Stimulated activated effector memory CD8-positive, alpha-beta T cell treated with anti-CD3 and anti-CD28 coated beads, Interleukin-12 subunit alpha, Interleukin-12 subunit beta, amount 100 ng/mL, for 72 hours (primary cell): ENCODE measurements at regions not wholly inside any gene's neighbourhood (a gene's known extent, or its start where the extent isn't known, plus 50 kb on each side); places are given as distances from the start of the nearest gene placed in this dataset.
A peak's percentile ranks its signal among the peaks of the same experiment; 100 is the strongest.
"Not testable (repeated sequence)": the region's sequence is repeated elsewhere in the genome, so short reads cannot be mapped to it uniquely, and the experiment has no call there.

Experiments used
- ATAC-seq: fragments of 150-1000 bp; cut with Tn5 transposase; 2 replicates; pipeline ENCODE4 v1.10.0; 2021
- DNase-seq, 2 donors: peaks; one replicate each; pipeline ENCODE4 v3.0.0; 2021 to 2022; ENCODE audit warnings: low spot score in 2 of 2
- H3K27ac Mint-ChIP-seq: one replicate; pipeline ENCODE4 v1.8.0; 2022; ENCODE audit warnings: mild to moderate bottlenecking, mixed read lengths
- H3K36me3 Mint-ChIP-seq: one replicate; pipeline ENCODE4 v1.8.0; 2022; ENCODE audit warnings: mild to moderate bottlenecking, mixed read lengths
- H3K4me1 Mint-ChIP-seq: one replicate; pipeline ENCODE4 v1.8.0; 2022; ENCODE audit warnings: mixed read lengths
- H3K4me3 Mint-ChIP-seq: one replicate; pipeline ENCODE4 v1.8.0; 2022; ENCODE audit warnings: mild to moderate bottlenecking, mixed read lengths
- H3K9me3 Mint-ChIP-seq: one replicate; pipeline ENCODE4 v1.8.0; 2022; ENCODE audit warnings: mixed read lengths

- Mint-ChIP-seq H3K4me3 (no peak overlapping the region), H3K4me1 (peaks cover 28% of the 10 kb centered on the region), H3K9me3 (no peaks in the 10 kb centered on the region), H3K36me3 (peaks cover 28% of the 10 kb centered on the region), H3K27ac (no peak overlapping the region)
- ATAC-seq (no peak), DNase-seq (peak in 1 of 2 donors; percentile 43)
These were observed 99.4 kb downstream of the HFE start for GRCh38 chr6:26186652-26187051.

GRCh38 chr6:26187292-26187691 lies 100.1 kb downstream of the HFE start:
- DNase-seq (peak in 1 of 2 donors; percentile 10), ATAC-seq (no peak)
- H3K27ac Mint-ChIP-seq, result no peak overlapping the region
- H3K36me3 Mint-ChIP-seq, result peaks cover 28% of the 10 kb centered on the region
- H3K4me1 Mint-ChIP-seq, result peaks cover 28% of the 10 kb centered on the region
- peak overlapping the region; percentile 80 for H3K4me3 Mint-ChIP-seq
- no peaks in the 10 kb centered on the region for H3K9me3 Mint-ChIP-seq

GRCh38 chr6:26187981-26188635 lies 100.9 kb downstream of the HFE start:
- Mint-ChIP-seq H3K4me3 (peak overlapping the region; percentile 80), H3K36me3 (peaks cover 28% of the 10 kb centered on the region), H3K27ac (peak overlapping the region; percentile 97), H3K4me1 (peaks cover 27% of the 10 kb centered on the region), H3K9me3 (no peaks in the 10 kb centered on the region)
- no peak for ATAC-seq
- peak; percentile 28 to 79 for DNase-seq

- peak in 1 of 2 donors; percentile 36 for DNase-seq
These were observed 104.3 kb downstream of the HFE start for GRCh38 chr6:26191512-26191911.

GRCh38 chr6:26193467-26194328 lies 106.5 kb downstream of the HFE start:
- peaks cover 13% of the 10 kb centered on the region for H3K4me1 Mint-ChIP-seq
- H3K27ac Mint-ChIP-seq, result peak overlapping the region; percentile 93
- H3K4me3 Mint-ChIP-seq, result no peak overlapping the region
- ATAC-seq, result no peak
- peaks cover 49% of the 10 kb centered on the region for H3K36me3 Mint-ChIP-seq
- DNase-seq, result peak in 1 of 2 donors; percentile 10
- no peaks in the 10 kb centered on the region for H3K9me3 Mint-ChIP-seq

More at GRCh38 chr6:26191512-26191911, 104.3 kb downstream of the HFE start:
- not testable (repeated sequence) for H3K27ac Mint-ChIP-seq, ATAC-seq, H3K9me3 Mint-ChIP-seq, H3K4me3 Mint-ChIP-seq
- H3K4me1 Mint-ChIP-seq, result peaks cover 22% of the 10 kb centered on the region
- H3K36me3 Mint-ChIP-seq, result peaks cover 34% of the 10 kb centered on the region

- no peaks in the 10 kb centered on the region for H3K9me3 Mint-ChIP-seq
- H3K36me3 Mint-ChIP-seq, result peaks cover 49% of the 10 kb centered on the region
- ATAC-seq, result no peak
- no peak for DNase-seq
- H3K4me3 Mint-ChIP-seq, result peak overlapping the region; percentile 89
- H3K4me1 Mint-ChIP-seq, result peaks cover 19% of the 10 kb centered on the region
- H3K27ac Mint-ChIP-seq, result peak overlapping the region; percentile 93
These were observed 107.1 kb downstream of the HFE start for GRCh38 chr6:26194329-26194701.

GRCh38 chr6:26194816-26195375 lies 107.7 kb downstream of the HFE start:
- peaks cover 50% of the 10 kb centered on the region for H3K36me3 Mint-ChIP-seq

GRCh38 chr6:26195376-26195923 lies 108.2 kb downstream of the HFE start:
- peak overlapping the region; percentile 89 for H3K4me3 Mint-ChIP-seq
- peak overlapping the region; percentile 93 for H3K27ac Mint-ChIP-seq
- H3K36me3 Mint-ChIP-seq, result peaks cover 51% of the 10 kb centered on the region
- H3K4me1 Mint-ChIP-seq, result peaks cover 27% of the 10 kb centered on the region
- ATAC-seq (peak; percentile 68), DNase-seq (peak in 1 of 2 donors; percentile 85)
- no peaks in the 10 kb centered on the region for H3K9me3 Mint-ChIP-seq

More at GRCh38 chr6:26194816-26195375, 107.7 kb downstream of the HFE start:
- peak overlapping the region; percentile 89 for H3K4me3 Mint-ChIP-seq
- ATAC-seq (no peak), DNase-seq (no peak)
- H3K9me3 Mint-ChIP-seq, result no peaks in the 10 kb centered on the region
- peaks cover 24% of the 10 kb centered on the region for H3K4me1 Mint-ChIP-seq
- H3K27ac Mint-ChIP-seq, result peak overlapping the region; percentile 93

- H3K4me3 Mint-ChIP-seq, result peak overlapping the region; percentile 89
- H3K4me1 Mint-ChIP-seq, result peaks cover 27% of the 10 kb centered on the region
- no peaks in the 10 kb centered on the region for H3K9me3 Mint-ChIP-seq
- ATAC-seq (no peak), DNase-seq (peak in 1 of 2 donors; percentile 80)
- H3K27ac Mint-ChIP-seq, result peak overlapping the region; percentile 93
- peaks cover 55% of the 10 kb centered on the region for H3K36me3 Mint-ChIP-seq
These were observed 109.0 kb downstream of the HFE start for GRCh38 chr6:26195924-26196845.

- H3K36me3 Mint-ChIP-seq, result peaks cover 57% of the 10 kb centered on the region
- peaks cover 27% of the 10 kb centered on the region for H3K4me1 Mint-ChIP-seq
- peak overlapping the region; percentile 89 for H3K4me3 Mint-ChIP-seq
- DNase-seq (peak in 1 of 2 donors; percentile 91), ATAC-seq (peak; percentile 67)
- no peaks in the 10 kb centered on the region for H3K9me3 Mint-ChIP-seq
- peak overlapping the region; percentile 93 for H3K27ac Mint-ChIP-seq
These were observed 109.8 kb downstream of the HFE start for GRCh38 chr6:26196846-26197635.

- Mint-ChIP-seq H3K4me1 (peaks cover 27% of the 10 kb centered on the region), H3K4me3 (peak overlapping the region; percentile 89), H3K9me3 (no peaks in the 10 kb centered on the region), H3K27ac (peak overlapping the region; percentile 93), H3K36me3 (peaks cover 57% of the 10 kb centered on the region)
- DNase-seq (no peak), ATAC-seq (no peak)
These were observed 110.4 kb downstream of the HFE start for GRCh38 chr6:26197636-26197932.

GRCh38 chr6:26197933-26198721 lies 110.9 kb downstream of the HFE start:
- Mint-ChIP-seq H3K4me1 (peaks cover 29% of the 10 kb centered on the region), H3K36me3 (peaks cover 59% of the 10 kb centered on the region), H3K27ac (peak overlapping the region; percentile 93), H3K4me3 (peak overlapping the region; percentile 89), H3K9me3 (no peaks in the 10 kb centered on the region)
- ATAC-seq (no peak), DNase-seq (peak in 1 of 2 donors; percentile 80)

- Mint-ChIP-seq H3K4me3 (peak overlapping the region; percentile 89), H3K27ac (peak overlapping the region; percentile 93), H3K36me3 (peaks cover 63% of the 10 kb centered on the region), H3K9me3 (no peaks in the 10 kb centered on the region), H3K4me1 (peaks cover 32% of the 10 kb centered on the region)
- ATAC-seq (peak; percentile 16), DNase-seq (no peak)
These were observed 111.5 kb downstream of the HFE start for GRCh38 chr6:26198722-26199056.
